Astrocyte of the spinal cord (primary cell): ENCODE measurements at regions not wholly inside any gene's neighbourhood (a gene's known extent, or its start where the extent isn't known, plus 50 kb on each side); places are given as distances from the start of the nearest gene placed in this dataset.
"Not testable (repeated sequence)": the region's sequence is repeated elsewhere in the genome, so short reads cannot be mapped to it uniquely, and the experiment has no call there.

Experiments
- DNase-seq: peaks from one replicate; pipeline ENCODE4 v3.0.0; 2011; ENCODE audit warnings: low read depth, low spot score
- H3K4me3 ChIP-seq: 2 replicates; pipeline ENCODE4 v1.5.1; 2011; ENCODE audit warnings: low read depth, mild to moderate bottlenecking, low read length, moderate library complexity
- CTCF ChIP-seq: IDR thresholded peaks from 2 replicates; pipeline ENCODE4 v1.5.1; 2012; ENCODE audit warnings: low read depth, mild to moderate bottlenecking, low read length, inconsistent platforms
- in situ Hi-C: cut with HindIII; loops from 2 replicates; pipeline ENCODE4 v1.10.0; 2017; ENCODE audit warnings: low sequenced_read_pairs

- no peak overlapping the region for H3K4me3 ChIP-seq
- TF ChIP-seq CTCF, result no peak
- DNase-seq, result no peak
- in situ Hi-C loops, result no loop called here
Measured at GRCh38 chr4:162978398-162978797, 188.3 kb downstream of the NAF1 start.

- TF ChIP-seq CTCF, result no peak
- in situ Hi-C loops, result no loop called here
- no peak overlapping the region for H3K4me3 ChIP-seq
- DNase-seq, result no peak
Measured at GRCh38 chr4:162977788-162978187, 188.9 kb downstream of the NAF1 start.

GRCh38 chr4:162972661-162973330, 193.9 kb downstream of the NAF1 start:
- in situ Hi-C loops, result no loop called here
- no peak overlapping the region for H3K4me3 ChIP-seq

GRCh38 chr4:162969194-162969593, 197.5 kb downstream of the NAF1 start:
- no peak for TF ChIP-seq CTCF
- in situ Hi-C loops, result no loop called here
- no peak for DNase-seq
- H3K4me3 ChIP-seq, result no peak overlapping the region

More at GRCh38 chr4:162972661-162973330, 193.9 kb downstream of the NAF1 start:
- no peak for TF ChIP-seq CTCF
- no peak for DNase-seq

GRCh38 chr4:162965978-162966377, 200.7 kb downstream of the NAF1 start:
- H3K4me3 ChIP-seq, in situ Hi-C loops, DNase-seq: not testable (repeated sequence)

- no peak overlapping the region for H3K4me3 ChIP-seq
- TF ChIP-seq CTCF, result no peak
- DNase-seq, result no peak
- in situ Hi-C loops, result no loop called here
Measured at GRCh38 chr4:162959046-162959445, 207.6 kb downstream of the NAF1 start.

- H3K4me3 ChIP-seq, result no peak overlapping the region
- DNase-seq, result no peak
- in situ Hi-C loops, result no loop called here
- TF ChIP-seq CTCF, result no peak
Measured at GRCh38 chr4:162957521-162958143, 209.1 kb downstream of the NAF1 start.
